HCT116 (cell line): ENCODE measurements at regions not wholly inside any gene's neighbourhood (a gene's known extent, or its start where the extent isn't known, plus 50 kb on each side); places are given as distances from the start of the nearest gene placed in this dataset.

Experiments used
- ATAC-seq: fragments of 200-7000 bp; cut with Tn5 transposase; 2 replicates; pipeline ENCODE4 v1.9.1; 2020; ENCODE audit warnings: mild to moderate bottlenecking, moderate library complexity
- BruUV-seq: library from RNA; stranded (reverse); fragments of 400-500 nt; replicated peaks from 2 replicates; lab custom pipeline; 2021; lab: Mats Ljungman, UMichigan
- CTCF ChIA-PET: fragments of 300-600 bp; sonication (Branson Sonifier 250); formaldehyde crosslinking; loops from one replicate; lab custom pipeline; 2021; ENCODE audit warnings: antibody characterized with exemption; lab: Charles Lee
- POLR2A ChIA-PET: fragments of 300-600, 350-600 bp; sonication (Branson Sonifier 250); formaldehyde crosslinking; loops from one replicate; lab custom pipeline; 2021; ENCODE audit warnings: antibody characterized with exemption; lab: Charles Lee
- RAD21 ChIA-PET, 2 experiments: fragments of 300-600 bp; sonication (Branson Sonifier 250); formaldehyde crosslinking; loops; one replicate each; lab custom pipeline; 2023; ENCODE audit warnings: low total read pairs in 2 of 2; ENCODE audit not compliant: uncharacterized antibody in 2 of 2, unreplicated experiment in 2 of 2, low non-redundant PET in 1 of 2; lab: Charles Lee
- DNase-seq: peaks from one replicate; pipeline ENCODE4 v3.0.0-alpha.2; 2010; ENCODE audit warnings: low read depth, low spot score
- H2AFZ ChIP-seq: fragments of 200-600 bp; shearing (Covaris generic), sonication (generic); 2 replicates; pipeline ENCODE4 v1.6.1; 2017; ENCODE audit warnings: low read depth, mixed run types, mixed read lengths, antibody characterized with exemption, low read length; ENCODE audit not compliant: poor library complexity, severe bottlenecking
- H3K27ac ChIP-seq: 2 replicates; pipeline ENCODE4 v1.5.1; 2012; ENCODE audit warnings: low read depth, low read length
- H3K27me3 ChIP-seq: fragments of 200-600 bp; sonication (generic); 2 replicates; pipeline ENCODE4 v1.6.1; 2016; ENCODE audit warnings: mixed run types, low read length, mixed read lengths; ENCODE audit not compliant: insufficient read depth
- H3K36me3 ChIP-seq, 2 experiments: fragments of 200-500 bp in 1 of 2; fragments of 200-600 bp in 1 of 2; sonication (Bioruptor generic) in 1 of 2; sonication (generic) in 1 of 2; 2 replicates each; pipeline versions ENCODE4 v1.5.1 to v1.6.1; 2014 to 2016; ENCODE audit warnings: low read length in 2 of 2, inconsistent platforms in 1 of 2, mixed read lengths in 1 of 2, mixed run types in 1 of 2; ENCODE audit not compliant: insufficient read depth in 2 of 2, control insufficient read depth in 1 of 2
- H3K4me1 ChIP-seq, 2 experiments: fragments of 200-600 bp in 1 of 2; sonication (generic) in 1 of 2; 2 replicates each; pipeline versions ENCODE4 v1.5.1 to v1.6.1; 2012 to 2017; ENCODE audit warnings: low read length in 2 of 2, inconsistent platforms in 1 of 2, mild to moderate bottlenecking in 1 of 2, mixed read lengths in 1 of 2, mixed run types in 1 of 2, moderate library complexity in 1 of 2; ENCODE audit not compliant: insufficient read depth in 2 of 2, control insufficient read depth in 1 of 2
- H3K4me2 ChIP-seq: fragments of 200-600 bp; sonication (generic); 2 replicates; pipeline ENCODE4 v1.6.1; 2017; ENCODE audit warnings: mixed run types, low read length, mixed read lengths
- H3K4me3 ChIP-seq, 2 experiments: fragments of 200-600 bp in 1 of 2; sonication (generic) in 1 of 2; replicated peaks in 1 of 2; 2 replicates each; pipeline ENCODE4 v1.5.1; 2011 to 2016; ENCODE audit warnings: low read length in 2 of 2, control low read depth in 1 of 2, low read depth in 1 of 2, mild to moderate bottlenecking in 1 of 2, mixed read lengths in 1 of 2, mixed run types in 1 of 2
- H3K79me2 ChIP-seq: fragments of 200-600 bp; sonication (generic); 2 replicates; pipeline ENCODE4 v1.6.1; 2017; ENCODE audit warnings: mild to moderate bottlenecking, mixed run types, low read length, moderate library complexity, mixed read lengths; ENCODE audit not compliant: insufficient read depth
- H3K9ac ChIP-seq: fragments of 200-600 bp; sonication (generic); 2 replicates; pipeline ENCODE4 v1.6.1; 2016; ENCODE audit warnings: low read length, mixed read lengths
- H3K9me2 ChIP-seq: fragments of 200-600 bp; sonication (generic), shearing (Covaris generic); 2 replicates; pipeline ENCODE4 v1.6.1; 2017; ENCODE audit warnings: mixed run types, mild to moderate bottlenecking, moderate library complexity; ENCODE audit not compliant: insufficient read depth
- H3K9me3 ChIP-seq, 2 experiments: fragments of 200-500 bp in 1 of 2; fragments of 200-600 bp in 1 of 2; sonication (Bioruptor generic) in 1 of 2; sonication (generic) in 1 of 2; 2 replicates each; pipeline ENCODE4 v1.6.1; 2014 to 2017; ENCODE audit warnings: low read length in 2 of 2, mixed read lengths in 2 of 2, inconsistent platforms in 1 of 2, low read depth in 1 of 2, mild to moderate bottlenecking in 1 of 2, mixed run types in 1 of 2, moderate library complexity in 1 of 2; ENCODE audit not compliant: control insufficient read depth in 1 of 2, insufficient read depth in 1 of 2
- H4K20me1 ChIP-seq: fragments of 200-600 bp; sonication (generic), shearing (Covaris generic); 2 replicates; pipeline ENCODE4 v1.6.1; 2017; ENCODE audit warnings: mixed run types, mild to moderate bottlenecking, moderate library complexity; ENCODE audit not compliant: insufficient read depth
- EGR1 ChIP-seq: IDR thresholded peaks from 2 replicates; pipeline ENCODE4 v1.6.1; 2012; ENCODE audit warnings: low read depth
- JUND ChIP-seq: IDR thresholded peaks from 2 replicates; pipeline ENCODE4 v1.6.1; 2012
- RAD21 ChIP-seq: IDR thresholded peaks from 2 replicates; pipeline ENCODE4 v1.6.1; 2012; ENCODE audit warnings: low read depth, mild to moderate bottlenecking
- SIN3A ChIP-seq: IDR thresholded peaks from 2 replicates; pipeline ENCODE4 v1.6.1; 2012; ENCODE audit warnings: low read depth
- YY1 ChIP-seq: IDR thresholded peaks from 2 replicates; pipeline ENCODE4 v1.6.1; 2011; ENCODE audit warnings: low read length, low read depth, moderate library complexity, mild to moderate bottlenecking; ENCODE audit not compliant: insufficient replicate concordance; ENCODE audit errors: extremely low read depth
- intact Hi-C: fragments of 100-400 bp; cut with micrococcal nuclease; formaldehyde crosslinking; loops from 2 replicates; pipeline ENCODE4 v1.10.0; 2022

DNA sequence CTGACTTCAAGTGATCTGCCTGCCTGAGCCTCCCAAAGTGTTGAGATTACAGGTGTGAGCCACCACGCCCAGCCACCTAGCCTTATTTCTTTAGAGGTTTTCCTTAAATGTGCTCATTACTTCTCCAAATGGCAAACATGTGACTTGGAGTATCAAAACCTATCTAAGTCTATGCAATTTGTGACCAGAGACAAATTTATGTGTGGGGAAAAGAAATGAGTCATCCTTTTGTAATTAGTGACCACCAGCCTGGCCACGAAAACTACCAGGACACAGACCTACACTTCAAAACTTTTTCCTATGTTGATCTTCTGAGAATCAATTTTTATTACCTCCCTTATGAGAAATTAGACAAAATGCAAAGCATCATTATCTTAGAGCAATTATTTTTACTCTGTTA, 64.6 kb upstream of the OGFRL1 start:
- POLR2A ChIA-PET = no interaction called here
- H3K9me3 ChIP-seq = no peaks in the 10 kb centered on the region
- H3K4me3 ChIP-seq = no peak overlapping the region
- H3K9ac ChIP-seq = no peak overlapping the region
- no peak overlapping the region for H2AFZ ChIP-seq
- CTCF ChIA-PET = no interaction called here
- no TSS peak for BruUV-seq
- RAD21 ChIA-PET = no interaction called here
- intact Hi-C loops = no loop called here
- H4K20me1 ChIP-seq = no peaks in the 10 kb centered on the region
- DNase-seq (no peak), ATAC-seq (no peak)
- H3K36me3 ChIP-seq = no peaks in the 10 kb centered on the region
- H3K4me1 ChIP-seq = no peaks in the 10 kb centered on the region
- TF ChIP-seq RAD21 (no peak), YY1 (no peak)
- H3K4me2 ChIP-seq = no peak overlapping the region
- H3K9me2 ChIP-seq = no peaks in the 10 kb centered on the region
- no peak overlapping the region for H3K27ac ChIP-seq
- no peaks in the 10 kb centered on the region; the same call in 1 of the 2 replicates for H3K27me3 ChIP-seq
- H3K79me2 ChIP-seq = no peaks in the 10 kb centered on the region

- DNase-seq = no peak
- ChIA-PET CTCF (no interaction called here), POLR2A (no interaction called here), RAD21 (no interaction called here)
- no peaks in the 10 kb centered on the region for H3K4me1 ChIP-seq
- no peak for ATAC-seq
- H3K9me2 ChIP-seq = no peaks in the 10 kb centered on the region
- intact Hi-C loops = no loop called here
- H4K20me1 ChIP-seq = no peaks in the 10 kb centered on the region
- no peak overlapping the region for H3K4me3 ChIP-seq
- no TSS peak for BruUV-seq
- no peaks in the 10 kb centered on the region; the same call in 1 of the 2 replicates for H3K27me3 ChIP-seq
- TF ChIP-seq JUND = no peak
- no peak for TF ChIP-seq SIN3A
- no peak for TF ChIP-seq EGR1
- no peak overlapping the region for H3K4me2 ChIP-seq
- H3K9me3 ChIP-seq = no peaks in the 10 kb centered on the region
- no peak overlapping the region for H3K27ac ChIP-seq
- H2AFZ ChIP-seq = no peak overlapping the region
- no peaks in the 10 kb centered on the region for H3K79me2 ChIP-seq
- H3K9ac ChIP-seq = no peak overlapping the region
- H3K36me3 ChIP-seq = no peaks in the 10 kb centered on the region
Observed at GRCh38 chr6:71226151-71226550, 62.5 kb upstream of the OGFRL1 start.
